GM12878 (cell line): ENCODE measurements at regions not wholly inside any gene's neighbourhood (a gene's known extent, or its start where the extent isn't known, plus 50 kb on each side); places are given as distances from the start of the nearest gene placed in this dataset.

Source experiments
- ATAC-seq: fragments of 200-7000 bp; cut with Tn5 transposase; 3 replicates; pipeline ENCODE4 v1.9.1; 2020; ENCODE audit warnings: mild to moderate bottlenecking, moderate library complexity
- BruUV-seq: library from RNA; stranded (reverse); fragments of 400-500 nt; replicated peaks from 2 replicates; lab custom pipeline; 2021; lab: Mats Ljungman, UMichigan
- CTCF ChIA-PET: fragments of 300-600 bp; sonication (Branson Sonifier 250); formaldehyde crosslinking; extraction: SDS; loops from one replicate; lab custom pipeline; 2021; ENCODE audit warnings: inconsistent platforms; lab: Yijun Ruan, JAX
- POLR2A ChIA-PET: fragments of 350-600 bp; formaldehyde crosslinking; extraction: SDS; loops from one replicate; lab custom pipeline; 2021; ENCODE audit warnings: inconsistent platforms; lab: Charles Lee
- RAD21 ChIA-PET: fragments of 300-600 bp; sonication (Branson Sonifier 250); formaldehyde crosslinking; loops from one replicate; lab custom pipeline; 2023; ENCODE audit warnings: antibody characterized with exemption; ENCODE audit not compliant: unreplicated experiment; lab: Charles Lee
- SMC1A ChIA-PET: fragments of 300-600 bp; sonication (Branson Sonifier 250); formaldehyde crosslinking; loops from one replicate; lab custom pipeline; 2023; ENCODE audit not compliant: unreplicated experiment, uncharacterized antibody; lab: Charles Lee
- DNase-seq: peaks from one replicate; pipeline ENCODE4 v3.0.0-alpha.2; 2011; ENCODE audit warnings: low read depth, low spot score
- FAIRE-seq: peaks from 3 replicates; lab custom pipeline; 2011; peaks lifted over from hg19 to GRCh38; lab: Jason Lieb, UNC
- H2AFZ ChIP-seq: 2 replicates; pipeline ENCODE4 v1.6.0; 2011; ENCODE audit warnings: low read depth, low read length, control low read depth; ENCODE audit not compliant: control insufficient read depth
- H3K27ac ChIP-seq: 2 replicates; pipeline ENCODE4 v1.5.1; 2011; ENCODE audit warnings: control low read depth; ENCODE audit not compliant: control insufficient read depth, insufficient read depth
- H3K27me3 ChIP-seq, 2 experiments: replicated peaks in 1 of 2; 2 replicates each; pipeline versions ENCODE4 v1.6.0 to v1.6.1; 2011; ENCODE audit warnings: low read length in 1 of 2; ENCODE audit not compliant: control insufficient read depth in 2 of 2, insufficient read depth in 2 of 2
- H3K36me3 ChIP-seq, 2 experiments: 2 replicates each; pipeline ENCODE4 v1.5.1; 2011; ENCODE audit warnings: low read length in 1 of 2; ENCODE audit not compliant: control insufficient read depth in 2 of 2, insufficient read depth in 2 of 2
- H3K4me1 ChIP-seq: 2 replicates; pipeline ENCODE4 v1.6.1; 2011; ENCODE audit warnings: mild to moderate bottlenecking, low read length, moderate library complexity, mixed read lengths; ENCODE audit not compliant: control insufficient read depth, insufficient read depth
- H3K4me2 ChIP-seq: 2 replicates; pipeline ENCODE4 v1.6.0; 2011; ENCODE audit warnings: control low read depth; ENCODE audit not compliant: control insufficient read depth, insufficient read depth
- H3K4me3 ChIP-seq: fragments of 200-600 bp; sonication (generic); 2 replicates; pipeline ENCODE4 v1.5.1; 2016
- H3K79me2 ChIP-seq: 2 replicates; pipeline ENCODE4 v1.6.0; 2011; ENCODE audit warnings: low read length; ENCODE audit not compliant: control insufficient read depth, insufficient read depth
- H3K9ac ChIP-seq: 2 replicates; pipeline ENCODE4 v1.8.0; 2011; ENCODE audit warnings: low read length, control low read depth, mixed read lengths; ENCODE audit not compliant: control insufficient read depth, insufficient read depth
- H3K9me3 ChIP-seq: replicated peaks from 3 replicates; pipeline ENCODE4 v1.5.1; 2011; ENCODE audit warnings: mild to moderate bottlenecking, low read length; ENCODE audit not compliant: control insufficient read depth, insufficient read depth
- H4K20me1 ChIP-seq: 2 replicates; pipeline ENCODE4 v1.6.0; 2011; ENCODE audit not compliant: control insufficient read depth, insufficient read depth
- CBX5 ChIP-seq: sonication (generic); IDR thresholded peaks from 2 replicates; pipeline ENCODE4 v1.6.1; 2016; ENCODE audit warnings: low read depth, moderate library complexity, mild to moderate bottlenecking, inconsistent platforms
- MYB ChIP-seq: fragments of 150-350 bp; IDR thresholded peaks from 2 replicates; pipeline ENCODE4 v1.6.1; 2014; ENCODE audit warnings: mild to moderate bottlenecking, low read depth, low read length, borderline replicate concordance
- POLR2A ChIP-seq: IDR thresholded peaks from 2 replicates; pipeline ENCODE4 v1.6.1; 2011; ENCODE audit warnings: low read depth, mild to moderate bottlenecking, low read length
- POLR2AphosphoS5 ChIP-seq: IDR thresholded peaks from 2 replicates; pipeline ENCODE4 v1.6.1; 2011; ENCODE audit warnings: mild to moderate bottlenecking, low read length, inconsistent platforms
- PRDM15 ChIP-seq: fragments of 450-650 bp; formaldehyde crosslinking; IDR thresholded peaks from 2 replicates; pipeline ENCODE4 v1.4.0; 2020; ENCODE audit warnings: mild to moderate bottlenecking, moderate library complexity
- SMAD5 ChIP-seq: IDR thresholded peaks from 2 replicates; pipeline ENCODE4 v1.6.1; 2016; ENCODE audit warnings: antibody characterized with exemption, low read depth
- STAT1 ChIP-seq: fragments of 450-650 bp; conservative IDR thresholded peaks from 2 replicates; pipeline ENCODE4 v1.6.1; 2014; ENCODE audit warnings: antibody characterized with exemption, mild to moderate bottlenecking
- ZNF217 ChIP-seq: fragments of 450-650 bp; IDR thresholded peaks from 2 replicates; pipeline ENCODE4 v1.6.1; 2017; ENCODE audit warnings: antibody characterized with exemption, mild to moderate bottlenecking
- WGBS: methylation state at CpG from one replicate; pipeline ENCODE4 v1.1.6; 2016; ENCODE audit warnings: low lambda C conversion rate; ENCODE audit not compliant: insufficient replicate concordance, insufficient coverage; ENCODE audit errors: missing lambda C conversion rate; 5-methylcytosine and 5-hydroxymethylcytosine counted together
- in situ Hi-C: fragments of 300-500 bp; cut with MboI; formaldehyde crosslinking; loops from 9 replicates; pipeline ENCODE4 v1.14.3; 2018; ENCODE audit warnings: mixed read lengths
- intact Hi-C: fragments of 100-400 bp; cut with micrococcal nuclease; formaldehyde crosslinking; loops from one replicate; pipeline ENCODE4 v1.14.2; 2022; ENCODE audit not compliant: unreplicated experiment

GRCh38 chr3:5437783-5438323 is 250.3 kb downstream of the EDEM1 start:
- BruUV-seq: no TSS peak
- in situ Hi-C loops: no loop called here
- Histone ChIP-seq H3K4me3 (no peak overlapping the region), H3K4me2 (no peak overlapping the region), H3K36me3 (no peaks in the 10 kb centered on the region; a peak in 1 of 4 replicates), H3K27me3 (no peaks in the 10 kb centered on the region), H3K79me2 (no peaks in the 10 kb centered on the region), H3K27ac (no peak overlapping the region), H2AFZ (no peak overlapping the region), H4K20me1 (no peaks in the 10 kb centered on the region), H3K9me3 (no peaks in the 10 kb centered on the region), H3K4me1 (peaks cover 6% of the 10 kb centered on the region; the same call in 1 of the 2 replicates), H3K9ac (no peak overlapping the region)
- intact Hi-C loops: no loop called here
- ChIA-PET POLR2A (no interaction called here), SMC1A (no interaction called here), CTCF (interaction anchor here (1.1 to 1.5 kb wide), 2 partner anchors 11 to 14 kb away, joined by 4 read pairs; no protein-coding TSS in a partner anchor), RAD21 (no interaction called here)
- no peak for FAIRE-seq
- ATAC-seq: no peak
- 65% methylated on average over 3 of the region's 3 CpGs for WGBS
- TF ChIP-seq ZNF217 (no peak), POLR2A (no peak), SMAD5 (no peak), POLR2AphosphoS5 (no peak), PRDM15 (CRISPR knock-in tag) (no peak), MYB (no peak), STAT1 (no peak), CBX5 (no peak)
- DNase-seq: no peak
